SK-N-SH (cell line): ENCODE measurements at regions not wholly inside any gene's neighbourhood (a gene's known extent, or its start where the extent isn't known, plus 50 kb on each side); places are given as distances from the start of the nearest gene placed in this dataset.

ENCODE experiments used
- GABPA ChIP-seq: IDR thresholded peaks from 2 replicates; pipeline ENCODE4 v1.4.0; 2012; ENCODE audit warnings: low read depth, mild to moderate bottlenecking
- JUND ChIP-seq: IDR thresholded peaks from 2 replicates; pipeline ENCODE4 v1.4.0; 2012
- RAD21 ChIP-seq: IDR thresholded peaks from 2 replicates; pipeline ENCODE4 v1.6.1; 2012; ENCODE audit warnings: mild to moderate bottlenecking, low read length
- TCF12 ChIP-seq: IDR thresholded peaks from 2 replicates; pipeline ENCODE4 v1.4.0; 2012
- TF ChIP-seq, protein P1 (sequence below): fragments of 200-600 bp; sonication (generic); IDR thresholded peaks from 2 replicates; pipeline ENCODE4 v1.6.1; 2017; ENCODE audit warnings: antibody characterized with exemption, mild to moderate bottlenecking, moderate library complexity
- TF ChIP-seq, protein P2 (sequence below): IDR thresholded peaks from 2 replicates; pipeline ENCODE4 v1.4.0; 2012; ENCODE audit warnings: low read depth

- TF ChIP-seq, protein P1, sequence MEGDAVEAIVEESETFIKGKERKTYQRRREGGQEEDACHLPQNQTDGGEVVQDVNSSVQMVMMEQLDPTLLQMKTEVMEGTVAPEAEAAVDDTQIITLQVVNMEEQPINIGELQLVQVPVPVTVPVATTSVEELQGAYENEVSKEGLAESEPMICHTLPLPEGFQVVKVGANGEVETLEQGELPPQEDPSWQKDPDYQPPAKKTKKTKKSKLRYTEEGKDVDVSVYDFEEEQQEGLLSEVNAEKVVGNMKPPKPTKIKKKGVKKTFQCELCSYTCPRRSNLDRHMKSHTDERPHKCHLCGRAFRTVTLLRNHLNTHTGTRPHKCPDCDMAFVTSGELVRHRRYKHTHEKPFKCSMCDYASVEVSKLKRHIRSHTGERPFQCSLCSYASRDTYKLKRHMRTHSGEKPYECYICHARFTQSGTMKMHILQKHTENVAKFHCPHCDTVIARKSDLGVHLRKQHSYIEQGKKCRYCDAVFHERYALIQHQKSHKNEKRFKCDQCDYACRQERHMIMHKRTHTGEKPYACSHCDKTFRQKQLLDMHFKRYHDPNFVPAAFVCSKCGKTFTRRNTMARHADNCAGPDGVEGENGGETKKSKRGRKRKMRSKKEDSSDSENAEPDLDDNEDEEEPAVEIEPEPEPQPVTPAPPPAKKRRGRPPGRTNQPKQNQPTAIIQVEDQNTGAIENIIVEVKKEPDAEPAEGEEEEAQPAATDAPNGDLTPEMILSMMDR = no peak
- no peak for TF ChIP-seq TCF12
- TF ChIP-seq, protein P2, sequence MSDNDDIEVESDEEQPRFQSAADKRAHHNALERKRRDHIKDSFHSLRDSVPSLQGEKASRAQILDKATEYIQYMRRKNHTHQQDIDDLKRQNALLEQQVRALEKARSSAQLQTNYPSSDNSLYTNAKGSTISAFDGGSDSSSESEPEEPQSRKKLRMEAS = no peak
- TF ChIP-seq GABPA = no peak
- no peak for TF ChIP-seq JUND
- no peak for TF ChIP-seq RAD21
Observed at GRCh38 chr2:59180111-59180510, 939.0 kb upstream of the FANCL start.
